ENCODE measurements at regions not wholly inside any gene's neighbourhood (a gene's known extent, or its start where the extent isn't known, plus 50 kb on each side); places are given as distances from the start of the nearest gene placed in this dataset.
"Not testable (repeated sequence)": the region's sequence is repeated elsewhere in the genome, so short reads cannot be mapped to it uniquely, and the experiment has no call there.

DNA sequence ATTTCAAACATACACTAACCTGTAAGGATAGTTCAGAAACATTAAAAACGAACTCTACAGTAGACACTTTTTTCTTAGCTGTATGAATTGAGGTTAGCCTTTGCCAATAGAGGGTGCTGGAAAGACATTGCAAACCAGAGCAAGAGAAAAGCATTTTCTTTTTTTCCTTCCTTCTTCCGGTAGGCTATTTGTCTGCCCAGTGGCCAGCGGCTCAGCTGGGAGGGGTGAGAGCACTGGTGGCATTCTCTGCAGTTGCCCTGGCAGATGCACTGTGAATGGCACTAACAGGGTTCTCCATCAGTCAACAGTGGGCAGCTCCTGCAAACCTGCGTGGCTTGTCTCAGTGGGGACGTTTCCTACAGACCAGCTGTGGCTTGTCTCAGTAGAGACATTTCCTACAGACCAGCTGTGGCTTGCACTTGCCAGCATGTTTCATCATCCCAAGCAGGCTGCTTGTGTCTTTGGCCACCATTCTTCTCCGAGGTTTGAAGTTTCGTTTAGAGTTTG, 984.5 kb upstream of the CDH18 start:
- TF ChIP-seq CTCF (IDR thresholded peaks at IDR 0.05): peak; percentile 79
- Mint-ChIP-seq H3K27me3 (ENCODE audit: low read depth) (peaks cover 3% of the 10 kb centered on the region), H3K4me3 (ENCODE audit: unreplicated experiment) (peak overlapping the region; percentile 65), H3K36me3 (ENCODE audit: low read depth) (no peaks in the 10 kb centered on the region), H3K9me3 (ENCODE audit: low read depth) (no peaks in the 10 kb centered on the region), H3K4me1 (ENCODE audit: low read depth) (peaks cover 10% of the 10 kb centered on the region), H3K27ac (ENCODE audit: unreplicated experiment) (peak overlapping the region; percentile 72)
- DNase-seq (ENCODE audit: low spot score): no peak

DNA sequence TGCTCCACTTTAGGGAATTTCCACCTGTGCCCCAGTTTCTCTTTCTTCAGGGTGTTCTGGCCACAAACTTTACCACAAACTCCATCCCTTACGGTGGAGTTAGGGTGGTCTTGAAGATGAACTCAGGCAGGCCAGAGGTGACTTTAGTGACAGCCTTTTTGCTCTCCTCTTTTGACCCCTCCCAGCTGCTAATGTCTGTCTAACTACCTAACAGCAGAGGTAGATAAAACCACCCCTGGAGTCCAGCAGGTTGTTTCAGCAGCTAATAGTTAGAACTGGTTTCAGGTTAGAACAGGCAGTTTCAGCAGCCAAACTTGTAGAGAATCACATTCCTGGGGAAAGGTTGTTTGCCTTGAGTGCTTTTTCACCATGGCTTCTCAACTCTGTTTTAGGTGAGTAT, 971.3 kb upstream of the CDH18 start:
- no peak overlapping the region for H3K27ac Mint-ChIP-seq (ENCODE audit: unreplicated experiment)
- no peak overlapping the region for H3K4me3 Mint-ChIP-seq (ENCODE audit: unreplicated experiment)
- no peak for DNase-seq (ENCODE audit: low spot score)
- H3K4me1 Mint-ChIP-seq (ENCODE audit: low read depth): no peaks in the 10 kb centered on the region
- no peaks in the 10 kb centered on the region for H3K36me3 Mint-ChIP-seq (ENCODE audit: low read depth)
- peaks cover 3% of the 10 kb centered on the region for H3K9me3 Mint-ChIP-seq (ENCODE audit: low read depth)
- peaks cover 4% of the 10 kb centered on the region for H3K27me3 Mint-ChIP-seq (ENCODE audit: low read depth)
- TF ChIP-seq CTCF (IDR thresholded peaks at IDR 0.05): no peak

- TF ChIP-seq CTCF (IDR thresholded peaks at IDR 0.05): no peak
- H3K9me3 Mint-ChIP-seq (ENCODE audit: low read depth): peaks cover 4% of the 10 kb centered on the region
- H3K27ac Mint-ChIP-seq (ENCODE audit: unreplicated experiment): no peak overlapping the region
- no peak overlapping the region for H3K4me3 Mint-ChIP-seq (ENCODE audit: unreplicated experiment)
- no peak for DNase-seq (ENCODE audit: low spot score)
- H3K27me3 Mint-ChIP-seq (ENCODE audit: low read depth): peaks cover 4% of the 10 kb centered on the region
- H3K36me3 Mint-ChIP-seq (ENCODE audit: low read depth): no peaks in the 10 kb centered on the region
- no peaks in the 10 kb centered on the region for H3K4me1 Mint-ChIP-seq (ENCODE audit: low read depth)
Observed at GRCh38 chr5:20958641-20959040, 970.6 kb upstream of the CDH18 start.

DNA sequence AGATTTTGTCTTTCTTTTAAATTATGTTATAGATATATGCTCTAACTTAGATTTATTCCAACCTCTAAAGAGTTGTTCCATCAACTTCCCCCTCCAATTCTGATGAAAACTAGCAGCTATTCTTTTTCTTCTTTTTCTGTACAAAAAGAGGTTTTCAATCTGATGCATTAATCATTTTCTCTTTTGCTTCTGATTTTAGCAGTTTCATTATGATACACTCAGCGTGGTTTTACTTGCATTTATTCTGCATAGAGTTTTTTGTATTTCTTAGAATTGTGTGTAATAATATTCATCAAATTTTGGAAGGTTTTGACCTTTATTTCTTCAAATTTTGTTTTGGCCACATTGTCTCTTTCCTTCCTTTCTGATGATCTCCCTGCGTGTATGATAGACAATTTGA, 968.1 kb upstream of the CDH18 start:
- Mint-ChIP-seq H3K36me3 (ENCODE audit: low read depth) (no peaks in the 10 kb centered on the region), H3K27ac (ENCODE audit: unreplicated experiment) (no peak overlapping the region), H3K27me3 (ENCODE audit: low read depth) (peaks cover 2% of the 10 kb centered on the region), H3K9me3 (ENCODE audit: low read depth) (peaks cover 4% of the 10 kb centered on the region), H3K4me1 (ENCODE audit: low read depth) (no peaks in the 10 kb centered on the region), H3K4me3 (ENCODE audit: unreplicated experiment) (no peak overlapping the region)
- TF ChIP-seq CTCF (IDR thresholded peaks at IDR 0.05): no peak
- no peak for DNase-seq (ENCODE audit: low spot score)

DNA sequence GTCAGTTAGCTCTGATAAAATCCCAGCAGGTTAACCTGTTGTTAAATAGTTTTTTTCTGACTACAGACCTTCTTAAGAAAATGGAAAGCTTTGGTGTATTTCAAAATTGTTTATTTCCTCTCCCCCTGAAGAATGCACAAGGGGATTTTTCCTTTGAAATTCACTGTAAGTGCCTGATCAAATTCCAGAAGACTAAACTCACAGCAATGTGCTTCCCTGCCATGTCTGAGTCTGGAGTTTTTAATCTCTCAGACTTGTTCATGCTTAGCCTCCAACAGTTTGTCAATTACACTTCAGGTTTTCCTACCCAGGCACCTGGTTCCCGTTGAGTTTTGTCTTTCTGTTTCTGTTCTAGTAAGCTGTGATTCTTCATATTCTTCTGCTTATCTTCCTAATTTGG, 961.6 kb upstream of the CDH18 start:
- DNase-seq (ENCODE audit: low spot score): no peak
- Mint-ChIP-seq H3K27ac (ENCODE audit: unreplicated experiment) (no peak overlapping the region), H3K27me3 (ENCODE audit: low read depth) (peaks cover 5% of the 10 kb centered on the region), H3K4me1 (ENCODE audit: low read depth) (no peaks in the 10 kb centered on the region), H3K36me3 (ENCODE audit: low read depth) (no peaks in the 10 kb centered on the region), H3K9me3 (ENCODE audit: low read depth) (peaks cover 16% of the 10 kb centered on the region), H3K4me3 (ENCODE audit: unreplicated experiment) (no peak overlapping the region)
- no peak for TF ChIP-seq CTCF (IDR thresholded peaks at IDR 0.05)

GRCh38 chr5:20943183-20943971, 955.4 kb upstream of the CDH18 start:
- H3K9me3 Mint-ChIP-seq (ENCODE audit: low read depth); H3K4me3 Mint-ChIP-seq (ENCODE audit: unreplicated experiment); DNase-seq (ENCODE audit: low spot score); H3K4me1 Mint-ChIP-seq (ENCODE audit: low read depth); H3K27ac Mint-ChIP-seq (ENCODE audit: unreplicated experiment); H3K36me3 Mint-ChIP-seq (ENCODE audit: low read depth); H3K27me3 Mint-ChIP-seq (ENCODE audit: low read depth): not testable (repeated sequence)

DNA sequence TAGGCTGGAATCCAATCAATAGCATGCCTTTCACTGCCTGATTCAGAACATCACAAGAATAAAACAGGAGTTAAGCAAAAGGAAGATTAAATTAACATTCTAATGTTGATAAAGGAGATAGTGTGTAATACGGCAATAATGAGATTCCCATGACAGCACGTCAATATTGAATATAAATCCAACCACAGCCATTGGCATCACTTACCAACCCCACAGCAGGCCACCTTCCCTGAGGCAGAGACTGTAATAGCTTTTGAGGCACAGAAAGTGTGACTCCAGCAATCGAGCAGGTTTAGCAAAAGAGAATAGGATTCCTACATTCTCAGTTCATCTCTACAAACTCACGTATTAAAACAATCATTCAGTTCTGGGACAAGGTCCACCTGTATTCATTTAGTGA, 954.6 kb upstream of the CDH18 start:
- H3K4me1 Mint-ChIP-seq (ENCODE audit: low read depth); H3K27me3 Mint-ChIP-seq (ENCODE audit: low read depth); H3K4me3 Mint-ChIP-seq (ENCODE audit: unreplicated experiment); H3K27ac Mint-ChIP-seq (ENCODE audit: unreplicated experiment); DNase-seq (ENCODE audit: low spot score); H3K9me3 Mint-ChIP-seq (ENCODE audit: low read depth); H3K36me3 Mint-ChIP-seq (ENCODE audit: low read depth): not testable (repeated sequence)

DNA sequence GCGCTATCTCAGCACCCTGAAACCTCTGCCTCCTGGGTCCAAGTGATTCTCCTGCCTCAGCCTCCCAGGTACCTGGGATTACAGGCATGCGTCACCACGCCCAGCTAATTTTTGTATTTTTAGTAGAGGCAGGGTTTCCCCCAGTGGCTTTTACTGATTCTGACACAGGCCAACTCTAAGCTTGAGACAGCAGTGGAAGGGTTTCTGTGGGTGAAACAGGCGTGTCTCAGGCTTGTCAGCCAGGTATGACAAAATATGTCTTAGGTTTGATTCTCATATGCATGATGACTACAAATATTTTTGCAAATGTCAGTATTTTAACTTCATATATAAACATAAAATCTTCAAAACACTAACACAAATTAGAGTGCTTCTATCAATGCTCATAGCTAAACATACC, 952.8 kb upstream of the CDH18 start:
- not testable (repeated sequence) for H3K4me3 Mint-ChIP-seq (ENCODE audit: unreplicated experiment)

More for the DNA sequence above, 952.8 kb upstream of the CDH18 start:
- H3K9me3 Mint-ChIP-seq (ENCODE audit: low read depth); H3K27me3 Mint-ChIP-seq (ENCODE audit: low read depth); H3K4me1 Mint-ChIP-seq (ENCODE audit: low read depth); DNase-seq (ENCODE audit: low spot score); H3K36me3 Mint-ChIP-seq (ENCODE audit: low read depth); H3K27ac Mint-ChIP-seq (ENCODE audit: unreplicated experiment): not testable (repeated sequence)

Data from chondrocyte (in vitro differentiated cells).